GM20000 (cell line): ENCODE measurements at regions not wholly inside any gene's neighbourhood (a gene's known extent, or its start where the extent isn't known, plus 50 kb on each side); places are given as distances from the start of the nearest gene placed in this dataset.

ENCODE experiments used
- DNase-seq: peaks from one replicate; pipeline ENCODE4 v3.0.0; 2012; ENCODE audit warnings: low spot score
- TF ChIP-seq, protein P1 (sequence below): IDR thresholded peaks from 2 replicates; pipeline ENCODE4 v1.5.1; 2012; ENCODE audit warnings: mild to moderate bottlenecking, control low read depth; ENCODE audit errors: extremely low read depth, missing control alignments

DNA sequence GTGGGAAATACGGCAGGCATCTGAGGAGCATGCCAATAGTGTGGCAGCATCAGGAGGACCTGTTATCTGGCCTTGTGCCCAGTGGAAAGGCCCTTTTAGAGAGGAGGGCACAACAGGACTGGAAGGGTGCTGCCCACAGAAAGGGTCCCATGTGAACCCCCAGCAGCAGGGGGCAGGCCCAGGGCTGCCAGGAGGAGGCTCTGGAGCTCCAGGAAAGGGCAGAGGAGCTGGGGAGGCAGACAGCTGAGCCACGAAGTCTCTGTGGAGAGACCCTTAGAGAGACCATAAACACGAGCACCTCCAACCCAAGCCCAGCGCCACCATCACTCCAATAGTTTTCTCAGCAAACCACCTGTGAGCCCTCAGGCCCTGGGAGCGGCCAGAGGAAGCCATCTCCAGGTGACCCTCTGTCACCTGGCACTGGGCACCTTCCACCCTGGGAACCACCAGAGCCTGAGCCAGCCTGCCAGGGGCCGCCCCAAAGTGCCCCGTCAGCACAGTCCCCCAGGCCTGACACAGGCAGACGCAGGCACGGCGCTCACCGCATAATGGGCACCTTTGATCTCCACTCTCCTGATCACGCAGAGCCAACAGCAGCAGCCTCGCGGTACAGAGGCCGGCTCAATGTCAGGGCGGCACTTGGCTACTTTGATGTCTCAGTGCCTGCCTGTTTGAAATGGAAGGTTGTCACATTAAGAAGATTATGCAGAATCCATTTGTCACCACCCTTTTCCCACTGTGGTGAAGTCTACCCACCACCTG, 162.5 kb upstream of the RAB6C start:
- TF ChIP-seq, protein P1, sequence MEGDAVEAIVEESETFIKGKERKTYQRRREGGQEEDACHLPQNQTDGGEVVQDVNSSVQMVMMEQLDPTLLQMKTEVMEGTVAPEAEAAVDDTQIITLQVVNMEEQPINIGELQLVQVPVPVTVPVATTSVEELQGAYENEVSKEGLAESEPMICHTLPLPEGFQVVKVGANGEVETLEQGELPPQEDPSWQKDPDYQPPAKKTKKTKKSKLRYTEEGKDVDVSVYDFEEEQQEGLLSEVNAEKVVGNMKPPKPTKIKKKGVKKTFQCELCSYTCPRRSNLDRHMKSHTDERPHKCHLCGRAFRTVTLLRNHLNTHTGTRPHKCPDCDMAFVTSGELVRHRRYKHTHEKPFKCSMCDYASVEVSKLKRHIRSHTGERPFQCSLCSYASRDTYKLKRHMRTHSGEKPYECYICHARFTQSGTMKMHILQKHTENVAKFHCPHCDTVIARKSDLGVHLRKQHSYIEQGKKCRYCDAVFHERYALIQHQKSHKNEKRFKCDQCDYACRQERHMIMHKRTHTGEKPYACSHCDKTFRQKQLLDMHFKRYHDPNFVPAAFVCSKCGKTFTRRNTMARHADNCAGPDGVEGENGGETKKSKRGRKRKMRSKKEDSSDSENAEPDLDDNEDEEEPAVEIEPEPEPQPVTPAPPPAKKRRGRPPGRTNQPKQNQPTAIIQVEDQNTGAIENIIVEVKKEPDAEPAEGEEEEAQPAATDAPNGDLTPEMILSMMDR = no peak
- no peak for DNase-seq

GRCh38 chr2:129819855-129820254, 159.6 kb upstream of the RAB6C start:
- TF ChIP-seq, protein P1 = no peak
- DNase-seq = no peak

DNA sequence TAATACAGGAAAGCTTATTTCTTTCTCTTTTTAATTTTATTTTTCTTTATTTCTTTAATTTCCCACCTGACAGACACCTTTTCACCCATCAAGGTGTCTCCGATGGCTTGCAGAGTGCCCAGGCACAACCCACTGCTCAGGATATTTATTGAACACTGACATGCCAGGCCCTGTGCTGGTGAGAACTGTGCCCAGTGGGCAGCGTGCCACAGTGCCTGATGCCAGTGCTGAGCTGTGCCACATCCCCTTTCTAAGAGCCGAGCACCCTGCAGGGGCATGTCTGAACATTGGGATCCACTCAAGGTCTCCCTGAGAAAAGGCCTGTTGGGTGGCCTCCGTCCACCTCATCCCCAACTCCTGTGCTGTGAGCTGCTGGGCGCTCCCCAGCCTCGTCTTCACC, 158.6 kb upstream of the RAB6C start:
- no peak for DNase-seq

DNA sequence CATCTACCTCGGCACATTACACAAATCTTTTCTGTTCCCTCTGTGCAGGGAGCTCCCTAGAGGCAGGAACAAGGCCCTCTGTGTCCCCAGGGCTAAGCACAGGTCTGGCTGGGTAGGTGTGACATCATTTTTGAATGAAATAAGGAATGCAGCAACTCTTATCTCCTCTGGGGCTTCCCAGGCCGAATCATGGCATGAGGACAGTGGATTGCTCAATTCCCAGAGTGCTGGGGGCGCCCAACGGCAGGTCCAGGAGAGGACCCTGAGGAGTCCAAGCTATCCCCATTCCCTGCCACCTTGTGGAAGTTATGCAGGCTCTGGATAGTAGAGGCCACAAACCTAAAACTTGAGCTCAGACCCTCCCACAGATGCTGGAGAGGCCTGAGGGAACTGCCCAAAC, 158.0 kb upstream of the RAB6C start:
- TF ChIP-seq, protein P1 = no peak
- no peak for DNase-seq

More for the DNA sequence above, 158.6 kb upstream of the RAB6C start:
- TF ChIP-seq, protein P1 = no peak

DNA sequence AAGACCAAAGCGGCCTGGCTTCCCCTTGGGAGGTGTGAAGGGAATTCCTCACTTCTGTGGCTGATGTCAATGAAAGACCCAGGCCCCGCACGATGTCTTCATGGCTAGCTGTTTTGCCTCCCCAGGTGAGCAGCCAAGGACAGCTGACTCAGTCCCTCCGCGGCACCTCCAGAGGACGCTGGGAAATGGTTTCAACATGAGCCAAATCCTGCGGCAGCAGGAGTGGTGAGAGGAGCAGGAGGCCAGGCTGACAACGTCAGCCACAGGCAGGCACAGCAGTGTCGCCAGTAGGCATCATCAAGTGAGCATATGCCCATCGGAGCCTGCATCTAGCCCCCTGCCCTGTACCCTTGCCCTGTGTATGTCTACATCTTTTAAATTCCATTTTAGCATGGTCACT, 156.4 kb upstream of the RAB6C start:
- DNase-seq = no peak
- TF ChIP-seq, protein P1 = no peak

DNA sequence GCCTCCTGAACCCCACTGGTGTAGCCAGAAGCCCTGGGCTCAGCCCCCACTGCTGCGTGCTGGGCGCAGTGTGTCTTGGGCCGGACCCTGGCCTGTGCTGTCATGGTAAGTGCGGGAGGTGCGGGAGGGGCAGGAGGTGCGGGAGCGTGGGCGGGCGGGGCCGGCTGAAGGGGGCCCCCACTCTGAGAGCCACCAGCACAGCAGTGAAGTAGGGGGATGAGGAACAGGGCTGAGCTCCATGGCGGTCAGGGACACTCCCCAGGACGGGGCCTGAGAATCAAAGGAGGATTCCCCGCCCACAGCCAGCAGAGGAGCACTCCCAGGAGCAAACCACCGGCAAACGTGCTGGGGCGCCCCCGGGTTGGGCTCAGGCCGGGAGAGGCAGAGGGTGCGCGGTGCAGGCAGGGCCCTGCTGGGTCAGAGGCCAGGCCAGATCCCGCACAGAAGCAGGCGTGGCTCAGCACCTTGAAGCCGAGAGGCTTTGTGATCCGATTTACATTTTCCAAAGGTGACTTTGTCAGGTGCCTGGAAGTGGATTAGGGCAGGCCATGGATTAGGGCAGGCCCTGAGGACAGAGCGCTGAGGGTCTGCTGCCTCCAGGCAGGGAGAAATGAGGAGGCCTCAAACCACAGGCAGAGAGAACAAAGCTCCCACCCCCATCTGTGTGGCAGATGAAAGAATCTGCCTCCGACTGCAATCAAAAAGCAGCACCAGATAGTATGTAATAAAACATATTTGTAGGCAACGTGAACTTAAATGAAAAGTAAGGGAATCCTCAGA, 152.0 kb upstream of the RAB6C start:
- TF ChIP-seq, protein P1 = no peak
- no peak for DNase-seq

- TF ChIP-seq, protein P1 = no peak
Observed at GRCh38 chr2:129828792-129829191, 150.7 kb upstream of the RAB6C start.

More at GRCh38 chr2:129828792-129829191, 150.7 kb upstream of the RAB6C start:
- no peak for DNase-seq
